HEK293 (cell line): ENCODE measurements at regions not wholly inside any gene's neighbourhood (a gene's known extent, or its start where the extent isn't known, plus 50 kb on each side); places are given as distances from the start of the nearest gene placed in this dataset.
"Not testable (repeated sequence)": the region's sequence is repeated elsewhere in the genome, so short reads cannot be mapped to it uniquely, and the experiment has no call there.

Experiments used
- CTCF ChIP-seq: fragments of 450-650 bp; formaldehyde crosslinking; IDR thresholded peaks from 2 replicates; pipeline ENCODE4 v1.5.1; 2016; ENCODE audit warnings: missing biosample characterization, missing genetic modification characterization
- SALL2 ChIP-seq: fragments of 450-650 bp; formaldehyde crosslinking; IDR thresholded peaks from 2 replicates; pipeline ENCODE4 v1.5.0; 2017; ENCODE audit warnings: missing biosample characterization, mild to moderate bottlenecking, missing genetic modification characterization, borderline replicate concordance
- SP2 ChIP-seq: fragments of 450-650 bp; formaldehyde crosslinking; IDR thresholded peaks from 2 replicates; pipeline ENCODE4 v1.5.1; 2016; ENCODE audit warnings: missing biosample characterization, missing genetic modification characterization
- ZNF239 ChIP-seq: fragments of 450-650 bp; formaldehyde crosslinking; IDR thresholded peaks from 2 replicates; pipeline ENCODE4 v1.5.1; 2016; ENCODE audit warnings: missing biosample characterization, missing genetic modification characterization
- ZNF768 ChIP-seq: fragments of 450-650 bp; formaldehyde crosslinking; IDR thresholded peaks from 2 replicates; pipeline ENCODE4 v1.5.1; 2018; ENCODE audit warnings: missing biosample characterization, mild to moderate bottlenecking, missing genetic modification characterization

- not testable (repeated sequence) for TF ChIP-seq ZNF768 (tag by site-specific recombination); CTCF (tag by site-specific recombination); SP2 (tag by site-specific recombination); ZNF239; SALL2 (tag by site-specific recombination)
Measured at GRCh38 chr5:57735279-57736153, 252.9 kb upstream of the ACTBL2 start.
